ENCODE measurements at regions not wholly inside any gene's neighbourhood (a gene's known extent, or its start where the extent isn't known, plus 50 kb on each side); places are given as distances from the start of the nearest gene placed in this dataset.

DNA sequence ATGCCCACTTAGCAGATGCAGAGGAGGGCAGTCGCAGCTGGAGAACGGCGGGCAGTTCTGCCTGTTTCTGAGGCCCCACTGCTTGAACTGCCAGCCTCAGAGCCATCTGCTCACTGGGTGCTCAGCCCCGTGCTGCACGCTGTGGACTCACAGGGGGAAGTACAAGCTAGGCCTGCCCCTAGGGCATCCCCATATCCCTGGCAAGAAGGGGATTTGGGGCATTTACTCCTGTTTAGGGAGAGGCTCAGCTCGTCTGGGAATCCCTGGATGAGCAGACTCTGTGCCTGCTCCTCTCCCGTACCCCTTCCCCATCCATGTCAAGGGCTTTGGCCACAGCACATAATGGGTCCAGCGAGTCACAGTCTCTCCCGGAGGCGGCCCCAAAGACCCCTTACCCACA is 169.8 kb upstream of the PKDCC start:
- H3K27me3 ChIP-seq (ENCODE audit: control insufficient read depth in 4 of 4, insufficient read depth in 4 of 4, low read length in 3 of 4): no peaks in the 10 kb centered on the region
- H3K27ac ChIP-seq (ENCODE audit: low read depth in 1 of 2, low read length in 2 of 2): no peak overlapping the region
- 95% methylated on average over 10 of the region's 10 CpGs for WGBS
- no peak for TF ChIP-seq NR2F2 (IDR thresholded peaks at IDR 0.05)
- TF ChIP-seq TAF1 (conservative IDR thresholded peaks at IDR 0.05): no peak
- TF ChIP-seq, protein P1, sequence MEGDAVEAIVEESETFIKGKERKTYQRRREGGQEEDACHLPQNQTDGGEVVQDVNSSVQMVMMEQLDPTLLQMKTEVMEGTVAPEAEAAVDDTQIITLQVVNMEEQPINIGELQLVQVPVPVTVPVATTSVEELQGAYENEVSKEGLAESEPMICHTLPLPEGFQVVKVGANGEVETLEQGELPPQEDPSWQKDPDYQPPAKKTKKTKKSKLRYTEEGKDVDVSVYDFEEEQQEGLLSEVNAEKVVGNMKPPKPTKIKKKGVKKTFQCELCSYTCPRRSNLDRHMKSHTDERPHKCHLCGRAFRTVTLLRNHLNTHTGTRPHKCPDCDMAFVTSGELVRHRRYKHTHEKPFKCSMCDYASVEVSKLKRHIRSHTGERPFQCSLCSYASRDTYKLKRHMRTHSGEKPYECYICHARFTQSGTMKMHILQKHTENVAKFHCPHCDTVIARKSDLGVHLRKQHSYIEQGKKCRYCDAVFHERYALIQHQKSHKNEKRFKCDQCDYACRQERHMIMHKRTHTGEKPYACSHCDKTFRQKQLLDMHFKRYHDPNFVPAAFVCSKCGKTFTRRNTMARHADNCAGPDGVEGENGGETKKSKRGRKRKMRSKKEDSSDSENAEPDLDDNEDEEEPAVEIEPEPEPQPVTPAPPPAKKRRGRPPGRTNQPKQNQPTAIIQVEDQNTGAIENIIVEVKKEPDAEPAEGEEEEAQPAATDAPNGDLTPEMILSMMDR (IDR thresholded peaks at IDR 0.05; ENCODE audit: low read depth, low read length, missing input control): no peak
- no peak for TF ChIP-seq YY1 (IDR thresholded peaks at IDR 0.05)
- TF ChIP-seq, protein P2, sequence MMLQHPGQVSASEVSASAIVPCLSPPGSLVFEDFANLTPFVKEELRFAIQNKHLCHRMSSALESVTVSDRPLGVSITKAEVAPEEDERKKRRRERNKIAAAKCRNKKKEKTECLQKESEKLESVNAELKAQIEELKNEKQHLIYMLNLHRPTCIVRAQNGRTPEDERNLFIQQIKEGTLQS (IDR thresholded peaks at IDR 0.05): no peak
- no peak for TF ChIP-seq EGR1 (IDR thresholded peaks at IDR 0.05; ENCODE audit: low read depth in 2 of 2)
- no peak for TF ChIP-seq SP1 (IDR thresholded peaks at IDR 0.05)
- TF ChIP-seq, protein P3, sequence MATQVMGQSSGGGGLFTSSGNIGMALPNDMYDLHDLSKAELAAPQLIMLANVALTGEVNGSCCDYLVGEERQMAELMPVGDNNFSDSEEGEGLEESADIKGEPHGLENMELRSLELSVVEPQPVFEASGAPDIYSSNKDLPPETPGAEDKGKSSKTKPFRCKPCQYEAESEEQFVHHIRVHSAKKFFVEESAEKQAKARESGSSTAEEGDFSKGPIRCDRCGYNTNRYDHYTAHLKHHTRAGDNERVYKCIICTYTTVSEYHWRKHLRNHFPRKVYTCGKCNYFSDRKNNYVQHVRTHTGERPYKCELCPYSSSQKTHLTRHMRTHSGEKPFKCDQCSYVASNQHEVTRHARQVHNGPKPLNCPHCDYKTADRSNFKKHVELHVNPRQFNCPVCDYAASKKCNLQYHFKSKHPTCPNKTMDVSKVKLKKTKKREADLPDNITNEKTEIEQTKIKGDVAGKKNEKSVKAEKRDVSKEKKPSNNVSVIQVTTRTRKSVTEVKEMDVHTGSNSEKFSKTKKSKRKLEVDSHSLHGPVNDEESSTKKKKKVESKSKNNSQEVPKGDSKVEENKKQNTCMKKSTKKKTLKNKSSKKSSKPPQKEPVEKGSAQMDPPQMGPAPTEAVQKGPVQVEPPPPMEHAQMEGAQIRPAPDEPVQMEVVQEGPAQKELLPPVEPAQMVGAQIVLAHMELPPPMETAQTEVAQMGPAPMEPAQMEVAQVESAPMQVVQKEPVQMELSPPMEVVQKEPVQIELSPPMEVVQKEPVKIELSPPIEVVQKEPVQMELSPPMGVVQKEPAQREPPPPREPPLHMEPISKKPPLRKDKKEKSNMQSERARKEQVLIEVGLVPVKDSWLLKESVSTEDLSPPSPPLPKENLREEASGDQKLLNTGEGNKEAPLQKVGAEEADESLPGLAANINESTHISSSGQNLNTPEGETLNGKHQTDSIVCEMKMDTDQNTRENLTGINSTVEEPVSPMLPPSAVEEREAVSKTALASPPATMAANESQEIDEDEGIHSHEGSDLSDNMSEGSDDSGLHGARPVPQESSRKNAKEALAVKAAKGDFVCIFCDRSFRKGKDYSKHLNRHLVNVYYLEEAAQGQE (IDR thresholded peaks at IDR 0.05): no peak
- no peak for TF ChIP-seq HNF4A (conservative IDR thresholded peaks at IDR 0.05)
- TF ChIP-seq, protein P4, sequence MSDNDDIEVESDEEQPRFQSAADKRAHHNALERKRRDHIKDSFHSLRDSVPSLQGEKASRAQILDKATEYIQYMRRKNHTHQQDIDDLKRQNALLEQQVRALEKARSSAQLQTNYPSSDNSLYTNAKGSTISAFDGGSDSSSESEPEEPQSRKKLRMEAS (IDR thresholded peaks at IDR 0.05): no peak
- DNase-seq (ENCODE audit: low spot score): no peak
- H3K36me3 ChIP-seq (ENCODE audit: control insufficient read depth in 4 of 4, insufficient read depth in 3 of 4, low read depth in 1 of 4, low read length in 3 of 4): no peaks in the 10 kb centered on the region
- H3K4me3 ChIP-seq (ENCODE audit: low read depth in 1 of 3, low read length in 3 of 3): no peak overlapping the region
- H3K9me3 ChIP-seq (ENCODE audit: control insufficient read depth in 4 of 4, low read length in 3 of 4): no peaks in the 10 kb centered on the region
- H3K9ac ChIP-seq (ENCODE audit: low read depth in 1 of 2, low read length in 2 of 2): no peak overlapping the region
- peaks cover 3 to 17% (median 8%) of the 10 kb centered on the region in 4 donors for H3K4me1 ChIP-seq (ENCODE audit: control insufficient read depth in 4 of 4, insufficient read depth in 4 of 4, low read length in 3 of 4)

DNA sequence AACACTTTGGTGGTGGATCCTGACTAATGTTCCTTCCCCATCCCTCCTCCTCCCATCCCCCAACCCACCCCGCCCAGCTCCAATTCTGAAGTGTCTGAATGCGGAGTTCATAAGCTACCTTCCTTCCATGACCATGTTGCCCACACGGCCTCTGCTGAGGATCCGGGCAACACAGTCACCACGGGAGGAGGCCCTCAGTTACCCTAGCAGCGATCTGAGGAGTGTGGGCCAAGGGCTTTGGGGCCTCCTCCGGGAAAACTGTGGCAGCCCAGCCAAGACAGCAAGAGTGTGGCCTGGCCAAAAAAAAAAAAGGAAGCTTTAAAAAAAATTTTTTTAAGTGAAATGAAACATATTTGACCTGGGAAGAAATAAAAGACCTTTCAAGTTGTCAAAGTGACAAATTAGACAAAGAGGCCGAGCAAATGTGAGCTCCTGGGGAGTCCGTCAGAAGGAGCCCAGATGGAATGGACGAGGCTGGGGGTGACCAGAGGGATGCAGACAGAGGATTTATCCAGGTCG is 169.0 kb upstream of the PKDCC start:
- TF ChIP-seq FOXA2 (IDR thresholded peaks at IDR 0.05): no peak
- H3K27me3 ChIP-seq (ENCODE audit: control insufficient read depth in 4 of 4, insufficient read depth in 4 of 4, low read length in 3 of 4): no peaks in the 10 kb centered on the region
- DNase-seq (ENCODE audit: low spot score): no peak
- H3K27ac ChIP-seq (ENCODE audit: low read depth in 1 of 2, low read length in 2 of 2): no peak overlapping the region
- H3K9ac ChIP-seq (ENCODE audit: low read depth in 1 of 2, low read length in 2 of 2): no peak overlapping the region
- H3K36me3 ChIP-seq (ENCODE audit: control insufficient read depth in 4 of 4, insufficient read depth in 3 of 4, low read depth in 1 of 4, low read length in 3 of 4): no peaks in the 10 kb centered on the region
- 80% methylated on average over 11 of the region's 11 CpGs for WGBS
- H3K4me3 ChIP-seq (ENCODE audit: low read depth in 1 of 3, low read length in 3 of 3): no peak overlapping the region
- peaks cover 3 to 17% (median 8%) of the 10 kb centered on the region in 4 donors for H3K4me1 ChIP-seq (ENCODE audit: control insufficient read depth in 4 of 4, insufficient read depth in 4 of 4, low read length in 3 of 4)
- no peaks in the 10 kb centered on the region for H3K9me3 ChIP-seq (ENCODE audit: control insufficient read depth in 4 of 4, low read length in 3 of 4)

DNA sequence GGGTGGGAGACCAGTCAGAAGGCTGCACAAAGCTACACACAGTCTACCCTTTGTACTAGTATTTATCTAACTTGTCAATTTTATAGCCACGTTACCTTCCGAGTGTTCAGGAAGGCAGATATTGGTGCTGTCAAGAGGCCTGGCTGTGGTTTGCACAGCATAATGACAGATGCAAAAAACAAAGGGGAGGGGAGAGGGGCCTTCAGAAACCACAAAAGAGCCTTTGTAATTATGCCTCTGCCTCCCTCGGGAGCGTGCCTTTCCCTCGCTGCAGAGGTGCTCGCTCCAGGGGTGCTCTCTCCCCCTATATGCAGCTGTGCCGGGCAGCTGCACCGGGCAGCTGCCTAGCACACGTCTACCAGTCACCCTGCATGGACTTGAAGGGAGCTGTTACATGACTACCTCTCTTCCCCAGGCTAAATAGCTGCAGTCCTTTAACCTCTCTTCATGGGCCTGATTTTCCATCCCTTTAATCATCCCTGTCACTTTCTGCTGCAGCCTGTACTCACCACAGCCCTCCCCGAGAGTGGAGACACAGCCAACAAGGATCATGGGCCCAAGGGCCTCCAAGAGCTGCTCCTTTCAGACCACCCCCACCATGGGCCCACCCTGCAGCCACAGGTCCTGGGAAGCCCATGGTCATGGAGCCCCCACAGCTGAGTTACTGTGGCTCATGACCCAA is 168.4 kb upstream of the PKDCC start:
- TF ChIP-seq, protein P2 (IDR thresholded peaks at IDR 0.05): no peak
- 70% methylated on average over 10 of the region's 10 CpGs for WGBS
- H3K27ac ChIP-seq (ENCODE audit: low read depth in 1 of 2, low read length in 2 of 2): peak overlapping the region in 1 of 2 donors; percentile 72

More for the DNA sequence above, 168.4 kb upstream of the PKDCC start:
- H3K4me1 ChIP-seq (ENCODE audit: control insufficient read depth in 4 of 4, insufficient read depth in 4 of 4, low read length in 3 of 4): peaks cover 3 to 17% (median 8%) of the 10 kb centered on the region in 4 donors
- DNase-seq (ENCODE audit: low spot score): no peak
- no peak overlapping the region for H3K9ac ChIP-seq (ENCODE audit: low read depth in 1 of 2, low read length in 2 of 2)
- no peaks in the 10 kb centered on the region for H3K27me3 ChIP-seq (ENCODE audit: control insufficient read depth in 4 of 4, insufficient read depth in 4 of 4, low read length in 3 of 4)
- no peaks in the 10 kb centered on the region for H3K36me3 ChIP-seq (ENCODE audit: control insufficient read depth in 4 of 4, insufficient read depth in 3 of 4, low read depth in 1 of 4, low read length in 3 of 4)
- H3K9me3 ChIP-seq (ENCODE audit: control insufficient read depth in 4 of 4, low read length in 3 of 4): no peaks in the 10 kb centered on the region
- no peak overlapping the region for H3K4me3 ChIP-seq (ENCODE audit: low read depth in 1 of 3, low read length in 3 of 3)
